HG03066 (cell line): ENCODE measurements at regions not wholly inside any gene's neighbourhood (a gene's known extent, or its start where the extent isn't known, plus 50 kb on each side); places are given as distances from the start of the nearest gene placed in this dataset.

Experiments
- ATAC-seq: cut with Tn5 transposase; IDR thresholded peaks from one replicate; pipeline ENCODE4 v1.9.1; 2021; ENCODE audit warnings: low read depth; ENCODE audit not compliant: unreplicated experiment

- ATAC-seq = no peak
Measured at GRCh38 chr16:13781575-13782338, 138.2 kb upstream of the ERCC4 start.

- no peak for ATAC-seq
Measured at GRCh38 chr16:13791095-13791494, 128.9 kb upstream of the ERCC4 start.

- ATAC-seq = no peak
Measured at GRCh38 chr16:13793841-13794409, 126.0 kb upstream of the ERCC4 start.

GRCh38 chr16:13795131-13795530, 124.8 kb upstream of the ERCC4 start:
- ATAC-seq = no peak

GRCh38 chr16:13797718-13798117, 122.2 kb upstream of the ERCC4 start:
- ATAC-seq = no peak

GRCh38 chr16:13798211-13798610, 121.7 kb upstream of the ERCC4 start:
- ATAC-seq = no peak

- ATAC-seq = no peak
Measured at GRCh38 chr16:13803974-13804373, 116.0 kb upstream of the ERCC4 start.

- no peak for ATAC-seq
Measured at GRCh38 chr16:13805951-13806350, 114.0 kb upstream of the ERCC4 start.

- ATAC-seq = no peak
Measured at GRCh38 chr16:13806671-13807070, 113.3 kb upstream of the ERCC4 start.

GRCh38 chr16:13808102-13808501, 111.9 kb upstream of the ERCC4 start:
- ATAC-seq = no peak

GRCh38 chr16:13809765-13810164, 110.2 kb upstream of the ERCC4 start:
- ATAC-seq = no peak

GRCh38 chr16:13811834-13812233, 108.1 kb upstream of the ERCC4 start:
- ATAC-seq = no peak

- ATAC-seq = no peak
Measured at GRCh38 chr16:13816701-13817100, 103.3 kb upstream of the ERCC4 start.

GRCh38 chr16:13823501-13823900, 96.5 kb upstream of the ERCC4 start:
- no peak for ATAC-seq

- ATAC-seq = no peak
Measured at GRCh38 chr16:13829697-13830299, 90.2 kb upstream of the ERCC4 start.

GRCh38 chr16:13833515-13833914, 86.4 kb upstream of the ERCC4 start:
- no peak for ATAC-seq

- ATAC-seq = no peak
Measured at GRCh38 chr16:13835387-13835786, 84.6 kb upstream of the ERCC4 start.

GRCh38 chr16:13835935-13836730, 83.8 kb upstream of the ERCC4 start:
- no peak for ATAC-seq

- ATAC-seq = no peak
Measured at GRCh38 chr16:13838401-13839190, 81.4 kb upstream of the ERCC4 start.

- no peak for ATAC-seq
Measured at GRCh38 chr16:13839577-13839976, 80.4 kb upstream of the ERCC4 start.
